Left ventricle myocardium inferior (tissue), 1 donor: ENCODE measurements at regions not wholly inside any gene's neighbourhood (a gene's known extent, or its start where the extent isn't known, plus 50 kb on each side); places are given as distances from the start of the nearest gene placed in this dataset.

ENCODE experiments used
- DNase-seq: peaks from one replicate; pipeline ENCODE4 v3.0.0-alpha.2; 2020
- H3K27ac ChIP-seq: fragments of 200-600 bp; replicated peaks from 2 replicates; pipeline ENCODE4 v1.8.0; 2021
- H3K27me3 ChIP-seq: fragments of 200-600 bp; 2 replicates; pipeline ENCODE4 v1.8.0; 2021; ENCODE audit warnings: low read depth
- H3K36me3 ChIP-seq: fragments of 200-600 bp; 2 replicates; pipeline ENCODE4 v1.8.0; 2021
- H3K4me1 ChIP-seq: fragments of 200-600 bp; 2 replicates; pipeline ENCODE4 v1.8.0; 2021
- H3K4me3 ChIP-seq: fragments of 200-600 bp; 2 replicates; pipeline ENCODE4 v1.8.0; 2021; ENCODE audit warnings: mild to moderate bottlenecking, moderate library complexity
- H3K9me3 ChIP-seq: fragments of 200-600 bp; replicated peaks from 2 replicates; pipeline ENCODE4 v1.8.0; 2021
- intact Hi-C: fragments of 100-400 bp; cut with micrococcal nuclease; formaldehyde crosslinking; loops from one replicate; pipeline ENCODE4 v1.11.0; 2022
- TF ChIP-seq, protein P1 (sequence below): fragments of 200-600 bp; IDR thresholded peaks from 2 replicates; pipeline ENCODE4 v1.8.0; 2021; ENCODE audit warnings: antibody characterized with exemption, mild to moderate bottlenecking, borderline replicate concordance
- donor health status: DM: no; HTN: yes; CAD: no; lungs with severe emphysema.

DNA sequence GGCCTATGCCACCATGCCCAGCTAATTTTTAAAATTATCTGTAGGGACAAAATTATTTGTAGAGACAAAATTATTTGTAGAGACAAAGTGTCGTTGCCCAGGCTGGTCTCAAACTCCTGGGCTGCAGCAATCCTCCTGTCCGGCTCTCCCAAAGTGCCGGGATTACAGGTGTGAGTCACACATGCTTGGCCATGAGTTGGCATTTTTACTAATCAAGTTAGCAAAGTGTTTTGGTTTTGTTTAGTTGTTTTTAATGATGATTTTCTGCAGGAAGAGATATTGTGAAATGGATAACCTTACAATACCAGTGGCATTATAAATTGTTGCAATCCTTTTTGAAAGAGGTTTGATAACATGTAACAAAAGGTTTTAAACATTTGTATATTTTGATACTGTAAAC is 65.3 kb upstream of the MAGI3 start:
- H3K27me3 ChIP-seq: no peaks in the 10 kb centered on the region
- H3K36me3 ChIP-seq: no peaks in the 10 kb centered on the region
- peaks cover 8% of the 10 kb centered on the region for H3K4me1 ChIP-seq
- intact Hi-C loops: no loop called here
- no peaks in the 10 kb centered on the region for H3K9me3 ChIP-seq
- no peak overlapping the region for H3K27ac ChIP-seq
- H3K4me3 ChIP-seq: no peak overlapping the region
- TF ChIP-seq, protein P1, sequence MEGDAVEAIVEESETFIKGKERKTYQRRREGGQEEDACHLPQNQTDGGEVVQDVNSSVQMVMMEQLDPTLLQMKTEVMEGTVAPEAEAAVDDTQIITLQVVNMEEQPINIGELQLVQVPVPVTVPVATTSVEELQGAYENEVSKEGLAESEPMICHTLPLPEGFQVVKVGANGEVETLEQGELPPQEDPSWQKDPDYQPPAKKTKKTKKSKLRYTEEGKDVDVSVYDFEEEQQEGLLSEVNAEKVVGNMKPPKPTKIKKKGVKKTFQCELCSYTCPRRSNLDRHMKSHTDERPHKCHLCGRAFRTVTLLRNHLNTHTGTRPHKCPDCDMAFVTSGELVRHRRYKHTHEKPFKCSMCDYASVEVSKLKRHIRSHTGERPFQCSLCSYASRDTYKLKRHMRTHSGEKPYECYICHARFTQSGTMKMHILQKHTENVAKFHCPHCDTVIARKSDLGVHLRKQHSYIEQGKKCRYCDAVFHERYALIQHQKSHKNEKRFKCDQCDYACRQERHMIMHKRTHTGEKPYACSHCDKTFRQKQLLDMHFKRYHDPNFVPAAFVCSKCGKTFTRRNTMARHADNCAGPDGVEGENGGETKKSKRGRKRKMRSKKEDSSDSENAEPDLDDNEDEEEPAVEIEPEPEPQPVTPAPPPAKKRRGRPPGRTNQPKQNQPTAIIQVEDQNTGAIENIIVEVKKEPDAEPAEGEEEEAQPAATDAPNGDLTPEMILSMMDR: no peak
- no peak for DNase-seq

DNA sequence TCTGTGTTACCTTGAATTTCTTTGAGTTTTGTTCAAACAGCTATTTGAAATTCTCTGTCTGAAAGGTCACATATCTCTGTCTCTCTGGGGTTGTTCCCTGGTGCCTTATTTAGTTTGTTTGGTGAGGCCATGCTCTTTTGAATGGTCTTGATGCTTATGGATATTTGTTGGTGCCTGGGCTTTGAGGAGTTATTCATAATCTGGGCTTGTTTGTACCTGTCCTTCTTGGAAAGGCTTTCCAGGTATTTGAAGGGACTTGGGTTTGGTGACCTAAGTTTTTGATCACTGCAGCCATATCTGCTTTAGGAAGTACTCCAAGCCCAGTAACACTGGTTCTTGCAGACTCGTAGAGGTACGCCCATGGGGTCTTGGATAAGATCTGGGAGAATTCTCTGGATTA is 63.3 kb upstream of the MAGI3 start:
- no peak for DNase-seq
- Histone ChIP-seq H3K27me3 (no peaks in the 10 kb centered on the region), H3K27ac (no peak overlapping the region), H3K4me3 (no peak overlapping the region), H3K36me3 (no peaks in the 10 kb centered on the region), H3K9me3 (no peaks in the 10 kb centered on the region), H3K4me1 (no peaks in the 10 kb centered on the region)
- TF ChIP-seq, protein P1: no peak
- intact Hi-C loops: no loop called here

DNA sequence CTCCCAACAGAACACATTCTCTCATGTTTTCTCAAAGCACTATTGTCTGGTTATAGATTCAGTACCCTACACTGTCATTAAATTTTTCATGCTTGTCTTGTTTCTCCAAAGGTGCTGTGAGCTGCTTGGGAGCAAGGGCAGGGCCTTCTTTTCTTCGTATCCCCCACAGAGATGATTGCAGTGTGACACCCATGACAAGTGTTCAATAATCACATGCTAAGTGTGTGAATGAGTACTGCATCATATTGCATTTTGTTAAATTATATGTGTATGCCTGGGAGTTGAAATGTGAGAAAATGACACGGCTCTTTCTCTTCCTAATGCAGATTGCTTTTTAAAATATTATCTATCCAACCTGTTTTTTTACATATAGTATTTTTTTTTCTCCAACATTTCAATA is 57.3 kb upstream of the MAGI3 start:
- intact Hi-C loops: no loop called here
- Histone ChIP-seq H3K4me3 (no peak overlapping the region), H3K9me3 (no peaks in the 10 kb centered on the region), H3K27ac (no peak overlapping the region), H3K4me1 (no peaks in the 10 kb centered on the region), H3K36me3 (no peaks in the 10 kb centered on the region), H3K27me3 (no peaks in the 10 kb centered on the region)
- DNase-seq: no peak
- TF ChIP-seq, protein P1: no peak

DNA sequence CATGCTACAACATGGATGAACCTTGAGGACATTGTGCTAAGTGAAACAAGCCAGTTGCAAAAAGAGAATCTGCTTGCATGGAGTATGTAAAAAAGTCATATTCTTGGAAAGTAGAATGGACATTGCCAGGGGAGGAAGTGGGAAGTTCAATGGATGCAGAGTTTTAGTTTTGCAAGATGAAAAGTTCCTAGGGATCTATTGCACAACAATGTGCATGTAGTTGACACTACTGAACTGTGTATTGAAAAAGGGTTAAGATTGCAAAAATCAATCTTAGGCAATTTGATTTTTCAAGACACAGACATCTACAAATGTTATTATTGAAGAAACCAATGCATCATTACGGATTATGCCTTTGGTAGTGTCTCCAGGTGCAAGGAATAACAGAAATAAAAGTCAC is 50.3 kb upstream of the MAGI3 start:
- peaks cover 6% of the 10 kb centered on the region for H3K9me3 ChIP-seq
- intact Hi-C loops: no loop called here
- no peaks in the 10 kb centered on the region for H3K27me3 ChIP-seq
- no peaks in the 10 kb centered on the region for H3K36me3 ChIP-seq
- no peak for DNase-seq
- H3K4me3 ChIP-seq: no peak overlapping the region
- TF ChIP-seq, protein P1: no peak
- no peaks in the 10 kb centered on the region for H3K4me1 ChIP-seq
- H3K27ac ChIP-seq: no peak overlapping the region
